ENCODE measurements at regions not wholly inside any gene's neighbourhood (a gene's known extent, or its start where the extent isn't known, plus 50 kb on each side); places are given as distances from the start of the nearest gene placed in this dataset.
"Not testable (repeated sequence)": the region's sequence is repeated elsewhere in the genome, so short reads cannot be mapped to it uniquely, and the experiment has no call there.

GRCh38 chr2:176851889-176852483 is 360.6 kb upstream of the HNRNPA3 start:
- DNase-seq (ENCODE audit: low spot score): no peak

- no peak for DNase-seq (ENCODE audit: low spot score)
Measured at GRCh38 chr2:176852667-176853066, 359.9 kb upstream of the HNRNPA3 start.

- DNase-seq (ENCODE audit: low spot score): no peak
Measured at GRCh38 chr2:176854062-176854461, 358.5 kb upstream of the HNRNPA3 start.

GRCh38 chr2:176854878-176855277 is 357.7 kb upstream of the HNRNPA3 start:
- DNase-seq (ENCODE audit: low spot score): no peak

GRCh38 chr2:176856683-176857082 is 355.9 kb upstream of the HNRNPA3 start:
- no peak for DNase-seq (ENCODE audit: low spot score)

GRCh38 chr2:176865336-176865735 is 347.3 kb upstream of the HNRNPA3 start:
- DNase-seq (ENCODE audit: low spot score): no peak

- DNase-seq (ENCODE audit: low spot score): no peak
Measured at GRCh38 chr2:176872406-176872805, 340.2 kb upstream of the HNRNPA3 start.

GRCh38 chr2:176873403-176873802 is 339.2 kb upstream of the HNRNPA3 start:
- no peak for DNase-seq (ENCODE audit: low spot score)

GRCh38 chr2:176876493-176877103 is 336.0 kb upstream of the HNRNPA3 start:
- DNase-seq (ENCODE audit: low spot score): no peak

GRCh38 chr2:176879426-176879995 is 333.1 kb upstream of the HNRNPA3 start:
- DNase-seq (ENCODE audit: low spot score): no peak

GRCh38 chr2:176882045-176882444 is 330.5 kb upstream of the HNRNPA3 start:
- not testable (repeated sequence) for DNase-seq (ENCODE audit: low spot score)

GRCh38 chr2:176885001-176885643 is 327.5 kb upstream of the HNRNPA3 start:
- DNase-seq (ENCODE audit: low spot score): no peak

- no peak for DNase-seq (ENCODE audit: low spot score)
Measured at GRCh38 chr2:176885661-176886060, 326.9 kb upstream of the HNRNPA3 start.

- DNase-seq (ENCODE audit: low spot score): no peak
Measured at GRCh38 chr2:176891105-176891504, 321.5 kb upstream of the HNRNPA3 start.

GRCh38 chr2:176891857-176892256 is 320.7 kb upstream of the HNRNPA3 start:
- no peak for DNase-seq (ENCODE audit: low spot score)

- DNase-seq (ENCODE audit: low spot score): no peak
Measured at GRCh38 chr2:176892676-176893226, 319.8 kb upstream of the HNRNPA3 start.

GRCh38 chr2:176895158-176895557 is 317.4 kb upstream of the HNRNPA3 start:
- DNase-seq (ENCODE audit: low spot score): no peak

GRCh38 chr2:176902454-176902853 is 310.1 kb upstream of the HNRNPA3 start:
- DNase-seq (ENCODE audit: low spot score): no peak

- DNase-seq (ENCODE audit: low spot score): not testable (repeated sequence)
Measured at GRCh38 chr2:176904053-176904452, 308.5 kb upstream of the HNRNPA3 start.

GRCh38 chr2:176907341-176907740 is 305.3 kb upstream of the HNRNPA3 start:
- no peak for DNase-seq (ENCODE audit: low spot score)

GRCh38 chr2:176910828-176911227 is 301.8 kb upstream of the HNRNPA3 start:
- no peak for DNase-seq (ENCODE audit: low spot score)

GRCh38 chr2:176913955-176914354 is 298.6 kb upstream of the HNRNPA3 start:
- no peak for DNase-seq (ENCODE audit: low spot score)

GRCh38 chr2:176914371-176914770 is 298.2 kb upstream of the HNRNPA3 start:
- DNase-seq (ENCODE audit: low spot score): no peak

Data from ecto neural progenitor cell (in vitro differentiated cells).